ENCODE measurements at regions not wholly inside any gene's neighbourhood (a gene's known extent, or its start where the extent isn't known, plus 50 kb on each side); places are given as distances from the start of the nearest gene placed in this dataset.

- TF ChIP-seq, protein P1, sequence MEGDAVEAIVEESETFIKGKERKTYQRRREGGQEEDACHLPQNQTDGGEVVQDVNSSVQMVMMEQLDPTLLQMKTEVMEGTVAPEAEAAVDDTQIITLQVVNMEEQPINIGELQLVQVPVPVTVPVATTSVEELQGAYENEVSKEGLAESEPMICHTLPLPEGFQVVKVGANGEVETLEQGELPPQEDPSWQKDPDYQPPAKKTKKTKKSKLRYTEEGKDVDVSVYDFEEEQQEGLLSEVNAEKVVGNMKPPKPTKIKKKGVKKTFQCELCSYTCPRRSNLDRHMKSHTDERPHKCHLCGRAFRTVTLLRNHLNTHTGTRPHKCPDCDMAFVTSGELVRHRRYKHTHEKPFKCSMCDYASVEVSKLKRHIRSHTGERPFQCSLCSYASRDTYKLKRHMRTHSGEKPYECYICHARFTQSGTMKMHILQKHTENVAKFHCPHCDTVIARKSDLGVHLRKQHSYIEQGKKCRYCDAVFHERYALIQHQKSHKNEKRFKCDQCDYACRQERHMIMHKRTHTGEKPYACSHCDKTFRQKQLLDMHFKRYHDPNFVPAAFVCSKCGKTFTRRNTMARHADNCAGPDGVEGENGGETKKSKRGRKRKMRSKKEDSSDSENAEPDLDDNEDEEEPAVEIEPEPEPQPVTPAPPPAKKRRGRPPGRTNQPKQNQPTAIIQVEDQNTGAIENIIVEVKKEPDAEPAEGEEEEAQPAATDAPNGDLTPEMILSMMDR (IDR thresholded peaks at IDR 0.05) = no peak
- TF ChIP-seq POLR2A (IDR thresholded peaks at IDR 0.05) = no peak
Measured at GRCh38 chr4:58061967-58062366, 951.8 kb upstream of the IGFBP7 start.
